GM12878 (cell line): ENCODE measurements at regions not wholly inside any gene's neighbourhood (a gene's known extent, or its start where the extent isn't known, plus 50 kb on each side); places are given as distances from the start of the nearest gene placed in this dataset.

Experiments
- ATAC-seq: fragments of 200-7000 bp; cut with Tn5 transposase; 3 replicates; pipeline ENCODE4 v1.9.1; 2020; ENCODE audit warnings: mild to moderate bottlenecking, moderate library complexity
- BruUV-seq: library from RNA; stranded (reverse); fragments of 400-500 nt; replicated peaks from 2 replicates; lab custom pipeline; 2021; lab: Mats Ljungman, UMichigan
- CTCF ChIA-PET: fragments of 300-600 bp; sonication (Branson Sonifier 250); formaldehyde crosslinking; extraction: SDS; loops from one replicate; lab custom pipeline; 2021; ENCODE audit warnings: inconsistent platforms; lab: Yijun Ruan, JAX
- POLR2A ChIA-PET: fragments of 350-600 bp; formaldehyde crosslinking; extraction: SDS; loops from one replicate; lab custom pipeline; 2021; ENCODE audit warnings: inconsistent platforms; lab: Charles Lee
- RAD21 ChIA-PET: fragments of 300-600 bp; sonication (Branson Sonifier 250); formaldehyde crosslinking; loops from one replicate; lab custom pipeline; 2023; ENCODE audit warnings: antibody characterized with exemption; ENCODE audit not compliant: unreplicated experiment; lab: Charles Lee
- SMC1A ChIA-PET: fragments of 300-600 bp; sonication (Branson Sonifier 250); formaldehyde crosslinking; loops from one replicate; lab custom pipeline; 2023; ENCODE audit not compliant: unreplicated experiment, uncharacterized antibody; lab: Charles Lee
- DNase-seq: peaks from one replicate; pipeline ENCODE4 v3.0.0-alpha.2; 2011; ENCODE audit warnings: low read depth, low spot score
- FAIRE-seq: peaks from 3 replicates; lab custom pipeline; 2011; peaks lifted over from hg19 to GRCh38; lab: Jason Lieb, UNC
- H2AFZ ChIP-seq: 2 replicates; pipeline ENCODE4 v1.6.0; 2011; ENCODE audit warnings: low read depth, low read length, control low read depth; ENCODE audit not compliant: control insufficient read depth
- H3K27ac ChIP-seq: 2 replicates; pipeline ENCODE4 v1.5.1; 2011; ENCODE audit warnings: control low read depth; ENCODE audit not compliant: control insufficient read depth, insufficient read depth
- H3K27me3 ChIP-seq, 2 experiments: replicated peaks in 1 of 2; 2 replicates each; pipeline versions ENCODE4 v1.6.0 to v1.6.1; 2011; ENCODE audit warnings: low read length in 1 of 2; ENCODE audit not compliant: control insufficient read depth in 2 of 2, insufficient read depth in 2 of 2
- H3K36me3 ChIP-seq, 2 experiments: 2 replicates each; pipeline ENCODE4 v1.5.1; 2011; ENCODE audit warnings: low read length in 1 of 2; ENCODE audit not compliant: control insufficient read depth in 2 of 2, insufficient read depth in 2 of 2
- H3K4me1 ChIP-seq: 2 replicates; pipeline ENCODE4 v1.6.1; 2011; ENCODE audit warnings: mild to moderate bottlenecking, low read length, moderate library complexity, mixed read lengths; ENCODE audit not compliant: control insufficient read depth, insufficient read depth
- H3K4me2 ChIP-seq: 2 replicates; pipeline ENCODE4 v1.6.0; 2011; ENCODE audit warnings: control low read depth; ENCODE audit not compliant: control insufficient read depth, insufficient read depth
- H3K4me3 ChIP-seq: fragments of 200-600 bp; sonication (generic); 2 replicates; pipeline ENCODE4 v1.5.1; 2016
- H3K79me2 ChIP-seq: 2 replicates; pipeline ENCODE4 v1.6.0; 2011; ENCODE audit warnings: low read length; ENCODE audit not compliant: control insufficient read depth, insufficient read depth
- H3K9ac ChIP-seq: 2 replicates; pipeline ENCODE4 v1.8.0; 2011; ENCODE audit warnings: low read length, control low read depth, mixed read lengths; ENCODE audit not compliant: control insufficient read depth, insufficient read depth
- H3K9me3 ChIP-seq: replicated peaks from 3 replicates; pipeline ENCODE4 v1.5.1; 2011; ENCODE audit warnings: mild to moderate bottlenecking, low read length; ENCODE audit not compliant: control insufficient read depth, insufficient read depth
- H4K20me1 ChIP-seq: 2 replicates; pipeline ENCODE4 v1.6.0; 2011; ENCODE audit not compliant: control insufficient read depth, insufficient read depth
- ATF7 ChIP-seq: fragments of 450-650 bp; IDR thresholded peaks from 2 replicates; pipeline ENCODE4 v1.6.1; 2016; ENCODE audit warnings: low read depth, mild to moderate bottlenecking
- CBFB ChIP-seq: IDR thresholded peaks from 2 replicates; pipeline ENCODE4 v1.6.1; 2016; ENCODE audit warnings: antibody characterized with exemption, low read depth
- CREB1 ChIP-seq: IDR thresholded peaks from 2 replicates; pipeline ENCODE4 v1.6.1; 2012; ENCODE audit warnings: low read depth, mild to moderate bottlenecking, inconsistent platforms
- FOXK2 ChIP-seq: fragments of 450-650 bp; IDR thresholded peaks from 2 replicates; pipeline ENCODE4 v1.6.1; 2017; ENCODE audit warnings: mild to moderate bottlenecking, moderate library complexity
- NBN ChIP-seq: fragments of 450-650 bp; IDR thresholded peaks from 2 replicates; pipeline ENCODE4 v1.6.1; 2016
- SUPT20H ChIP-seq: IDR thresholded peaks from 2 replicates; pipeline ENCODE4 v1.6.1; 2011; ENCODE audit warnings: low read depth, mild to moderate bottlenecking, low read length, moderate library complexity, borderline replicate concordance; ENCODE audit not compliant: control insufficient read depth
- TARDBP ChIP-seq: IDR thresholded peaks from 2 replicates; pipeline ENCODE4 v1.6.1; 2016; ENCODE audit warnings: borderline replicate concordance
- TCF12 ChIP-seq: IDR thresholded peaks from 2 replicates; pipeline ENCODE4 v1.6.1; 2011; ENCODE audit warnings: low read depth, mild to moderate bottlenecking, low read length
- TCF3 ChIP-seq: IDR thresholded peaks from 2 replicates; pipeline ENCODE4 v1.6.1; 2012; ENCODE audit warnings: low read depth, mild to moderate bottlenecking, low read length, borderline replicate concordance; ENCODE audit not compliant: insufficient read depth
- WGBS: methylation state at CpG from one replicate; pipeline ENCODE4 v1.1.6; 2016; ENCODE audit warnings: low lambda C conversion rate; ENCODE audit not compliant: insufficient replicate concordance, insufficient coverage; ENCODE audit errors: missing lambda C conversion rate; 5-methylcytosine and 5-hydroxymethylcytosine counted together
- in situ Hi-C: fragments of 300-500 bp; cut with MboI; formaldehyde crosslinking; loops from 9 replicates; pipeline ENCODE4 v1.14.3; 2018; ENCODE audit warnings: mixed read lengths
- intact Hi-C: fragments of 100-400 bp; cut with micrococcal nuclease; formaldehyde crosslinking; loops from one replicate; pipeline ENCODE4 v1.14.2; 2022; ENCODE audit not compliant: unreplicated experiment
- TF ChIP-seq, protein P1 (sequence below): fragments of 150-350 bp; IDR thresholded peaks from 2 replicates; pipeline ENCODE4 v1.6.1; 2014; ENCODE audit warnings: mild to moderate bottlenecking, low read depth, low read length

- FAIRE-seq (no peak), DNase-seq (no peak), ATAC-seq (no peak)
- ChIA-PET CTCF (no interaction called here), POLR2A (no interaction called here), RAD21 (no interaction called here), SMC1A (no interaction called here)
- no TSS peak for BruUV-seq
- Histone ChIP-seq H4K20me1 (no peaks in the 10 kb centered on the region), H3K27me3 (no peaks in the 10 kb centered on the region; a peak in 1 of 4 replicates), H3K4me2 (no peak overlapping the region), H3K27ac (no peak overlapping the region), H3K36me3 (no peaks in the 10 kb centered on the region), H2AFZ (no peak overlapping the region), H3K79me2 (no peaks in the 10 kb centered on the region), H3K9ac (no peak overlapping the region), H3K4me1 (peaks cover 15% of the 10 kb centered on the region), H3K4me3 (no peak overlapping the region), H3K9me3 (no peaks in the 10 kb centered on the region; the same call in 2 of the 3 replicates)
- in situ Hi-C loops (no loop called here), intact Hi-C loops (no loop called here)
- 49% methylated on average over 35 of the region's 35 CpGs for WGBS
- TF ChIP-seq, protein P1, sequence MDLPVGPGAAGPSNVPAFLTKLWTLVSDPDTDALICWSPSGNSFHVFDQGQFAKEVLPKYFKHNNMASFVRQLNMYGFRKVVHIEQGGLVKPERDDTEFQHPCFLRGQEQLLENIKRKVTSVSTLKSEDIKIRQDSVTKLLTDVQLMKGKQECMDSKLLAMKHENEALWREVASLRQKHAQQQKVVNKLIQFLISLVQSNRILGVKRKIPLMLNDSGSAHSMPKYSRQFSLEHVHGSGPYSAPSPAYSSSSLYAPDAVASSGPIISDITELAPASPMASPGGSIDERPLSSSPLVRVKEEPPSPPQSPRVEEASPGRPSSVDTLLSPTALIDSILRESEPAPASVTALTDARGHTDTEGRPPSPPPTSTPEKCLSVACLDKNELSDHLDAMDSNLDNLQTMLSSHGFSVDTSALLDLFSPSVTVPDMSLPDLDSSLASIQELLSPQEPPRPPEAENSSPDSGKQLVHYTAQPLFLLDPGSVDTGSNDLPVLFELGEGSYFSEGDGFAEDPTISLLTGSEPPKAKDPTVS: no peak
Observed at GRCh38 chr7:155997431-155998327, 185.4 kb upstream of the SHH start.

DNA sequence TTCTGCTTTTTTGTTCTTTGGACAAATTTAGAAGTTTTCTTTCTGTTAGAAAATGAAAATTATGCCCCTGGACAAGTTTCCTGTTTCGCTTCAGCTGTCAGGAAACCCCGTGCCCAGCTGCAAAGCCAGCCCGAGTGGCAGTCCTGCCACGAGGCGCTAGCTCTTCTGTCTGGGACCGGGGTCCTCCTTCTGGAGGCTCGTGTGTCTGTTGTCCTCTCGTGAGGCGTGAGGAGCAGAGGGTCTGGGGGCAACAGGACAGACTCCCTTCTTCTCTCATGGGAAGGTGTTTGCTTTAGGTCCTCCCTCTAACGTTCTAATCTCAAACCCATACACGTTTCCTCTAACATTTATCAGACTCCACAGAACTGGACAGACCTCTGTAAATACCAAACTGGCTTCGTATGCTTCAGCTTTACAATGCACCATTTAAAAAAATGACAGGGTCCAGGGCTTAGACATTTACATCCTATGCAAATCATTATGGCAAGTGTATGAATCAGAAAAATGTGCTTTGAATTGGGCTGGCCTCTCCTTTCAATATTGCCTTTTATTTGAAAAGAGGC, 184.5 kb upstream of the SHH start:
- FAIRE-seq: no peak
- H4K20me1 ChIP-seq: no peaks in the 10 kb centered on the region
- DNase-seq: no peak
- no peaks in the 10 kb centered on the region for H3K79me2 ChIP-seq
- peaks cover 15% of the 10 kb centered on the region for H3K4me1 ChIP-seq
- ChIA-PET CTCF (no interaction called here), SMC1A (no interaction called here), POLR2A (no interaction called here), RAD21 (no interaction called here)
- intact Hi-C loops: no loop called here
- H3K27ac ChIP-seq: no peak overlapping the region
- no peaks in the 10 kb centered on the region; a peak in 1 of 4 replicates for H3K27me3 ChIP-seq
- BruUV-seq: no TSS peak
- in situ Hi-C loops: no loop called here
- H3K9me3 ChIP-seq: no peaks in the 10 kb centered on the region; the same call in 2 of the 3 replicates
- WGBS: 6% methylated on average over 10 of the region's 12 CpGs
- H3K4me3 ChIP-seq: no peak overlapping the region
- no peaks in the 10 kb centered on the region for H3K36me3 ChIP-seq
- no peak overlapping the region for H3K9ac ChIP-seq
- H2AFZ ChIP-seq: no peak overlapping the region; the same call in 1 of the 2 replicates
- no peak for ATAC-seq
- no peak overlapping the region for H3K4me2 ChIP-seq
- TF ChIP-seq TARDBP (no peak), CREB1 (no peak), NBN (no peak), SUPT20H (no peak), TCF3 (no peak), FOXK2 (no peak), ATF7 (no peak), CBFB (no peak), TCF12 (no peak)
- TF ChIP-seq, protein P1: no peak
